Mesenchymal stem cell (in vitro differentiated cells and primary cell): ENCODE measurements at regions not wholly inside any gene's neighbourhood (a gene's known extent, or its start where the extent isn't known, plus 50 kb on each side); places are given as distances from the start of the nearest gene placed in this dataset.

ENCODE experiments used
- DNase-seq: peaks from one replicate; pipeline ENCODE4 v3.0.0-alpha.2; 2013
- H2AFZ ChIP-seq: one replicate; pipeline ENCODE4 v1.6.1; 2013; ENCODE audit warnings: low read depth, mild to moderate bottlenecking, control low read depth, inconsistent platforms, low read length, moderate library complexity
- H2AK5ac ChIP-seq: 2 replicates; pipeline ENCODE4 v1.6.1; 2013; ENCODE audit warnings: low read length, moderate library complexity, mild to moderate bottlenecking, inconsistent platforms; ENCODE audit not compliant: severe bottlenecking
- H2BK120ac ChIP-seq: one replicate; pipeline ENCODE4 v1.6.1; 2013; ENCODE audit warnings: low read depth, mild to moderate bottlenecking, inconsistent platforms, low read length, moderate library complexity
- H2BK12ac ChIP-seq, 2 experiments: one replicate each; pipeline ENCODE4 v1.6.1; 2013; ENCODE audit warnings: inconsistent platforms in 2 of 2, low read length in 2 of 2, mild to moderate bottlenecking in 2 of 2, moderate library complexity in 2 of 2, control low read depth in 1 of 2
- H2BK15ac ChIP-seq: one replicate; pipeline ENCODE4 v1.6.1; 2013; ENCODE audit warnings: mild to moderate bottlenecking, low read depth, inconsistent platforms; ENCODE audit not compliant: poor library complexity, severe bottlenecking
- H2BK5ac ChIP-seq: 2 replicates; pipeline ENCODE4 v1.6.1; 2013; ENCODE audit warnings: low read depth, mild to moderate bottlenecking, low read length, control low read depth, inconsistent platforms; ENCODE audit not compliant: poor library complexity, severe bottlenecking
- H3K14ac ChIP-seq, 2 experiments: one replicate each; pipeline ENCODE4 v1.6.1; 2013; ENCODE audit warnings: inconsistent platforms in 2 of 2, low read length in 2 of 2, control low read depth in 1 of 2, mild to moderate bottlenecking in 1 of 2, moderate library complexity in 1 of 2
- H3K18ac ChIP-seq, 2 experiments: one replicate each; pipeline ENCODE4 v1.6.1; 2013; ENCODE audit warnings: inconsistent platforms in 2 of 2, low read length in 2 of 2, control low read depth in 1 of 2, low read depth in 1 of 2, mild to moderate bottlenecking in 1 of 2
- H3K23ac ChIP-seq, 2 experiments: one replicate each; pipeline ENCODE4 v1.6.1; 2013; ENCODE audit warnings: inconsistent platforms in 2 of 2, low read length in 2 of 2, mild to moderate bottlenecking in 2 of 2, moderate library complexity in 2 of 2, control low read depth in 1 of 2
- H3K27ac ChIP-seq: 2 replicates; pipeline ENCODE4 v1.5.1; 2013; ENCODE audit warnings: mild to moderate bottlenecking, moderate library complexity, low read length, control low read depth, inconsistent platforms; ENCODE audit not compliant: poor library complexity, severe bottlenecking
- H3K27me3 ChIP-seq, 2 experiments: 2 replicates each; pipeline versions ENCODE4 v1.6.1 to v1.7.0; 2013; ENCODE audit warnings: low read length in 2 of 2, mild to moderate bottlenecking in 2 of 2, moderate library complexity in 2 of 2, control low read depth in 1 of 2, inconsistent platforms in 1 of 2; ENCODE audit not compliant: control insufficient read depth in 1 of 2, insufficient read depth in 1 of 2
- H3K36me3 ChIP-seq, 2 experiments: 2 replicates each; pipeline versions ENCODE4 v1.6.1 to v1.7.0; 2013; ENCODE audit warnings: low read length in 2 of 2, control low read depth in 1 of 2, inconsistent platforms in 1 of 2, low read depth in 1 of 2, mild to moderate bottlenecking in 1 of 2; ENCODE audit not compliant: insufficient read depth in 2 of 2, control insufficient read depth in 1 of 2
- H3K4ac ChIP-seq, 2 experiments: one replicate each; pipeline ENCODE4 v1.6.1; 2013; ENCODE audit warnings: inconsistent platforms in 2 of 2, low read length in 2 of 2, mild to moderate bottlenecking in 2 of 2, moderate library complexity in 2 of 2, control low read depth in 1 of 2, low read depth in 1 of 2
- H3K4me1 ChIP-seq: 2 replicates; pipeline ENCODE4 v1.6.1; 2013; ENCODE audit warnings: low read depth, low read length, control low read depth; ENCODE audit not compliant: control insufficient read depth, insufficient read depth
- H3K4me2 ChIP-seq: 2 replicates; pipeline ENCODE4 v1.6.1; 2013; ENCODE audit warnings: low read length, mild to moderate bottlenecking, inconsistent platforms; ENCODE audit not compliant: poor library complexity, severe bottlenecking
- H3K4me3 ChIP-seq, 2 experiments: 2 replicates each; pipeline versions ENCODE4 v1.5.1 to v1.7.0; 2013; ENCODE audit warnings: low read length in 2 of 2, mild to moderate bottlenecking in 2 of 2, control low read depth in 1 of 2, low read depth in 1 of 2; ENCODE audit not compliant: insufficient read depth in 1 of 2
- H3K79me1 ChIP-seq: replicated peaks from 2 replicates; pipeline ENCODE4 v1.6.1; 2013; ENCODE audit warnings: mild to moderate bottlenecking, control low read depth, low read length, inconsistent platforms; ENCODE audit not compliant: poor library complexity, severe bottlenecking
- H3K9ac ChIP-seq: 2 replicates; pipeline ENCODE4 v1.7.0; 2013; ENCODE audit warnings: mild to moderate bottlenecking, low read length, moderate library complexity
- H3K9me3 ChIP-seq: 2 replicates; pipeline ENCODE4 v1.7.0; 2013; ENCODE audit warnings: mild to moderate bottlenecking, low read length; ENCODE audit not compliant: control insufficient read depth
- H4K8ac ChIP-seq: one replicate; pipeline ENCODE4 v1.6.1; 2013; ENCODE audit warnings: inconsistent platforms, mild to moderate bottlenecking, low read length, moderate library complexity
- H4K91ac ChIP-seq: one replicate; pipeline ENCODE4 v1.6.1; 2013; ENCODE audit warnings: mild to moderate bottlenecking, low read length, inconsistent platforms
- WGBS: methylation state at CpG from one replicate; pipeline ENCODE4 v1.1.7; 2013; ENCODE audit warnings: mixed read lengths; 5-methylcytosine and 5-hydroxymethylcytosine counted together

DNA sequence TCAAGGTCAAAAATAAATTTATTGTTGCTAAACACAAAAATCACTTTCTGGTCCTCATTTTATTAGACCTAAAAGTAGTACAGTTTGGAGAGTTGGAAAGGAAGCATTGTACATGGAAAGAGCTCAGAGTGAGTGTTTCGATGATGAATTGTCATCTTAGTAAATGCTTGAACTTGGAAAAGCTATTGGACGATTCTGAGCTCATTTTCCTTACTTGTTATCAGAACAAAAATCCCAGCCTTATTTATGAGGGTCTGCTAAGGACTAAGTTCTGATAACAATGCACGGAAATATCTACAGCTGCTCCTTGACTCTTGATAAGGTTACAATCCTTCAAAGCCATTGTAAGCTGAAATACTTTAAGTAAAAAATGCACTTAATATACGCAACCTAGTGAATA is 710.0 kb upstream of the PTBP2 start:
- H2BK120ac ChIP-seq, result no peak overlapping the region
- no peaks in the 10 kb centered on the region for H3K79me1 ChIP-seq
- H3K9me3 ChIP-seq, result no peaks in the 10 kb centered on the region
- H2AK5ac ChIP-seq, result no peak overlapping the region
- H4K8ac ChIP-seq, result no peak overlapping the region
- H3K14ac ChIP-seq, result no peak overlapping the region
- H4K91ac ChIP-seq, result no peak overlapping the region
- H2BK15ac ChIP-seq, result no peak overlapping the region
- no peaks in the 10 kb centered on the region for H3K27me3 ChIP-seq
- no peak overlapping the region for H2BK12ac ChIP-seq
- H3K4ac ChIP-seq, result no peak overlapping the region
- no peak overlapping the region for H3K23ac ChIP-seq
- H3K4me2 ChIP-seq, result no peak overlapping the region
- no peak overlapping the region for H3K18ac ChIP-seq
- DNase-seq, result no peak
- H3K4me3 ChIP-seq, result no peak overlapping the region
- H3K9ac ChIP-seq, result no peak overlapping the region
- no peak overlapping the region for H2AFZ ChIP-seq
- 81% methylated on average over 4 of the region's 4 CpGs for WGBS
- H3K27ac ChIP-seq, result no peak overlapping the region
- no peaks in the 10 kb centered on the region for H3K36me3 ChIP-seq
- no peak overlapping the region for H2BK5ac ChIP-seq
- no peaks in the 10 kb centered on the region for H3K4me1 ChIP-seq

DNA sequence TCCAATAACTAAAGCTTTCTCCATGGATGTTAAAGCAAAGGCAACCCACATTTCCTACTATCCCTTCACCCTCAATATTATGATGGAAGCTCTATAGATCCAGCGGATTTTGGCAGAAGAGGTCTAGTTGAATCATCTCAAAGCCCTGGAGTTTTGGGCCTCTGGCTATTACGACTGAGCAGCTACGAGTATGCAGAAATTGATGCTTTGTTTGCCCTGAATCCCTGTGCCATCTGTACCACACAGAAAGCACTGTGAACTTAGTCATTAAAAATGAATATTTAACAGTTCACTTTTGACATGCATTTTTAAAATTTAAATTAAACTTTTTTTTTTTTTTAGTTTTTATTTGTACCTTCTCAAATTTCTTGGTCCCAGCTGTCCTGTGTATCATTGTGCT is 705.4 kb upstream of the PTBP2 start:
- Histone ChIP-seq H3K4me2 (no peak overlapping the region), H3K27me3 (no peaks in the 10 kb centered on the region), H2AK5ac (no peak overlapping the region), H3K36me3 (no peaks in the 10 kb centered on the region), H3K79me1 (no peaks in the 10 kb centered on the region), H3K9me3 (no peaks in the 10 kb centered on the region), H3K4me3 (no peak overlapping the region), H4K8ac (no peak overlapping the region), H2BK120ac (no peak overlapping the region), H3K4me1 (no peaks in the 10 kb centered on the region), H3K14ac (no peak overlapping the region), H4K91ac (no peak overlapping the region), H2BK5ac (no peak overlapping the region), H3K4ac (no peak overlapping the region), H2AFZ (no peak overlapping the region), H2BK12ac (no peak overlapping the region), H2BK15ac (no peak overlapping the region), H3K23ac (no peak overlapping the region), H3K27ac (no peak overlapping the region), H3K18ac (no peak overlapping the region), H3K9ac (no peak overlapping the region)
- no peak for DNase-seq
- 98% methylated on average over 3 of the region's 3 CpGs for WGBS

- no peak overlapping the region for H2AFZ ChIP-seq
- no peak overlapping the region for H2BK15ac ChIP-seq
- H3K4me1 ChIP-seq, result no peaks in the 10 kb centered on the region
- H3K18ac ChIP-seq, result no peak overlapping the region
- no peak overlapping the region for H3K27ac ChIP-seq
- H3K9ac ChIP-seq, result no peak overlapping the region
- H3K4me3 ChIP-seq, result no peak overlapping the region
- H2BK12ac ChIP-seq, result no peak overlapping the region
- H4K8ac ChIP-seq, result no peak overlapping the region
- no peak for DNase-seq
- H3K27me3 ChIP-seq, result no peaks in the 10 kb centered on the region
- no peak overlapping the region for H2BK5ac ChIP-seq
- H3K23ac ChIP-seq, result no peak overlapping the region
- H2AK5ac ChIP-seq, result no peak overlapping the region
- no peak overlapping the region for H2BK120ac ChIP-seq
- no peak overlapping the region for H4K91ac ChIP-seq
- H3K14ac ChIP-seq, result no peak overlapping the region
- no peaks in the 10 kb centered on the region for H3K36me3 ChIP-seq
- no peak overlapping the region for H3K4me2 ChIP-seq
- H3K79me1 ChIP-seq, result no peaks in the 10 kb centered on the region
- H3K4ac ChIP-seq, result no peak overlapping the region
- H3K9me3 ChIP-seq, result no peaks in the 10 kb centered on the region
These were observed 701.2 kb upstream of the PTBP2 start for GRCh38 chr1:96020378-96020777.

- Histone ChIP-seq H2AK5ac (no peak overlapping the region), H3K79me1 (no peaks in the 10 kb centered on the region), H3K9ac (no peak overlapping the region), H2BK120ac (no peak overlapping the region), H2BK15ac (no peak overlapping the region), H3K14ac (no peak overlapping the region), H4K91ac (no peak overlapping the region), H3K27me3 (no peaks in the 10 kb centered on the region), H3K9me3 (no peaks in the 10 kb centered on the region), H2BK5ac (no peak overlapping the region), H3K27ac (no peak overlapping the region), H3K4ac (no peak overlapping the region), H2AFZ (no peak overlapping the region), H3K4me1 (no peaks in the 10 kb centered on the region), H3K18ac (no peak overlapping the region), H3K4me3 (no peak overlapping the region), H3K23ac (no peak overlapping the region), H2BK12ac (no peak overlapping the region), H3K4me2 (no peak overlapping the region), H3K36me3 (no peaks in the 10 kb centered on the region), H4K8ac (no peak overlapping the region)
- no CpG with 5 or more reads among the region's 1 CpG for WGBS
- no peak for DNase-seq
These were observed 696.5 kb upstream of the PTBP2 start for GRCh38 chr1:96025062-96025461.
